ENCODE measurements at regions not wholly inside any gene's neighbourhood (a gene's known extent, or its start where the extent isn't known, plus 50 kb on each side); places are given as distances from the start of the nearest gene placed in this dataset.

GRCh38 chr3:135865085-135865484 is 100.4 kb upstream of the PPP2R3A start:
- H3K27me3 ChIP-seq (ENCODE audit: control insufficient read depth in 1 of 2, insufficient read depth in 2 of 2, low read length in 2 of 2), result no peaks in the 10 kb centered on the region
- H3K4me1 ChIP-seq (ENCODE audit: control insufficient read depth in 2 of 2, insufficient read depth in 2 of 2, low read length in 1 of 2), result no peaks in the 10 kb centered on the region
- no peaks in the 10 kb centered on the region for H3K9me3 ChIP-seq (ENCODE audit: control insufficient read depth in 2 of 2, insufficient read depth in 1 of 2, low read depth in 1 of 2, low read length in 1 of 2)
- H3K27ac ChIP-seq (ENCODE audit: low read depth in 2 of 2, low read length in 1 of 2), result no peak overlapping the region
- H3K4me3 ChIP-seq (ENCODE audit: low read depth in 1 of 2, low read length in 2 of 2), result no peak overlapping the region
- no peaks in the 10 kb centered on the region for H3K36me3 ChIP-seq (ENCODE audit: control insufficient read depth in 2 of 2, insufficient read depth in 2 of 2, low read length in 1 of 2)

GRCh38 chr3:135865553-135865952 is 100.0 kb upstream of the PPP2R3A start:
- Histone ChIP-seq H3K36me3 (ENCODE audit: control insufficient read depth in 2 of 2, insufficient read depth in 2 of 2, low read length in 1 of 2) (no peaks in the 10 kb centered on the region), H3K9me3 (ENCODE audit: control insufficient read depth in 2 of 2, insufficient read depth in 1 of 2, low read depth in 1 of 2, low read length in 1 of 2) (no peaks in the 10 kb centered on the region), H3K4me1 (ENCODE audit: control insufficient read depth in 2 of 2, insufficient read depth in 2 of 2, low read length in 1 of 2) (no peaks in the 10 kb centered on the region), H3K27ac (ENCODE audit: low read depth in 2 of 2, low read length in 1 of 2) (no peak overlapping the region), H3K4me3 (ENCODE audit: low read depth in 1 of 2, low read length in 2 of 2) (no peak overlapping the region), H3K27me3 (ENCODE audit: control insufficient read depth in 1 of 2, insufficient read depth in 2 of 2, low read length in 2 of 2) (no peaks in the 10 kb centered on the region)
- 85 to 86% methylated on average over 2 of the region's 2 CpGs for WGBS, 2 donors

DNA sequence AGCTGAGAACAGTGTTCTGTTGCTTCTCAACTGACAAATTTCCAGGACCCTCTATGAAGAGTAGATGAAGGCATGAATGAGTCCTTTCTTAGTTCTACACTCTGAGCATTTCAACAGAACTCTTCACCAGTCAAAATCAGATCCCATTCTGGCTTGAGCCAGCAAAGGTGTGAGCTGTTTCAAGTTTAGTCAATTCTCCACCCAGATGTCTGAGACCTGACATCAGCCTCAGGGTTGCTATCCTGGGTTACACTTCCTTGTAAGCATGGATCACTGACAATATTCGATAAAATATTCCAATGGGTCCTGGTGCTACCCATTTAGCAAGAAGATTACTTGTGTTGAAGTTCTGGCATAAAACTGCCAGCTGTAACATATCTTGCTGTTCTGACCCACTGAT is 97.6 kb upstream of the PPP2R3A start:
- no peaks in the 10 kb centered on the region for H3K27me3 ChIP-seq (ENCODE audit: control insufficient read depth in 1 of 2, insufficient read depth in 2 of 2, low read length in 2 of 2)
- H3K4me3 ChIP-seq (ENCODE audit: low read depth in 1 of 2, low read length in 2 of 2), result no peak overlapping the region
- H3K4me1 ChIP-seq (ENCODE audit: control insufficient read depth in 2 of 2, insufficient read depth in 2 of 2, low read length in 1 of 2), result no peaks in the 10 kb centered on the region
- 45 to 81% methylated on average over 1 of the region's 1 CpG for WGBS, 2 donors
- H3K9me3 ChIP-seq (ENCODE audit: control insufficient read depth in 2 of 2, insufficient read depth in 1 of 2, low read depth in 1 of 2, low read length in 1 of 2), result no peaks in the 10 kb centered on the region
- H3K27ac ChIP-seq (ENCODE audit: low read depth in 2 of 2, low read length in 1 of 2), result no peak overlapping the region
- no peaks in the 10 kb centered on the region for H3K36me3 ChIP-seq (ENCODE audit: control insufficient read depth in 2 of 2, insufficient read depth in 2 of 2, low read length in 1 of 2)

DNA sequence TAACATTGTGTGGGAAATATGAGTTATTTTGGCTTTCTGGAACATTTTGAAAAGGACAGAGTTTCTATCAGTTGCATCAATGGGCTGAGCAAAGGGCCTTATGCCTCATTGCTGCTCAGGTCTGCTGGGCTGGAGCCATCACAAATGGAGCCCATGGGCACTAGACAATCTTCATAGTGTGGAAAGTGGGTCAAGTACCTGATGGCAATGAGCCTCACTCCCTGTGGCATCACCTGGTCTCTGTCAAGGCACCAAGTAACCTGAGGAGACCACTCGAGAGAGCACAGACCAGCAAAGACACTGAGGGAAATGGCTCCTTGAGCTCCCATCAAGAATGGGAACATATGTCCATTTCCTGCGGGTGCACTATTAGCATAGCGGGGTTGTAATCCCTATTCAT is 96.7 kb upstream of the PPP2R3A start:
- H3K9me3 ChIP-seq (ENCODE audit: control insufficient read depth in 2 of 2, insufficient read depth in 1 of 2, low read depth in 1 of 2, low read length in 1 of 2), result no peaks in the 10 kb centered on the region
- H3K27me3 ChIP-seq (ENCODE audit: control insufficient read depth in 1 of 2, insufficient read depth in 2 of 2, low read length in 2 of 2), result no peaks in the 10 kb centered on the region
- no peak overlapping the region for H3K27ac ChIP-seq (ENCODE audit: low read depth in 2 of 2, low read length in 1 of 2)
- H3K4me1 ChIP-seq (ENCODE audit: control insufficient read depth in 2 of 2, insufficient read depth in 2 of 2, low read length in 1 of 2), result no peaks in the 10 kb centered on the region
- H3K4me3 ChIP-seq (ENCODE audit: low read depth in 1 of 2, low read length in 2 of 2), result no peak overlapping the region
- 87 to 91% methylated on average over 3 of the region's 3 CpGs for WGBS, 2 donors
- H3K36me3 ChIP-seq (ENCODE audit: control insufficient read depth in 2 of 2, insufficient read depth in 2 of 2, low read length in 1 of 2), result no peaks in the 10 kb centered on the region

DNA sequence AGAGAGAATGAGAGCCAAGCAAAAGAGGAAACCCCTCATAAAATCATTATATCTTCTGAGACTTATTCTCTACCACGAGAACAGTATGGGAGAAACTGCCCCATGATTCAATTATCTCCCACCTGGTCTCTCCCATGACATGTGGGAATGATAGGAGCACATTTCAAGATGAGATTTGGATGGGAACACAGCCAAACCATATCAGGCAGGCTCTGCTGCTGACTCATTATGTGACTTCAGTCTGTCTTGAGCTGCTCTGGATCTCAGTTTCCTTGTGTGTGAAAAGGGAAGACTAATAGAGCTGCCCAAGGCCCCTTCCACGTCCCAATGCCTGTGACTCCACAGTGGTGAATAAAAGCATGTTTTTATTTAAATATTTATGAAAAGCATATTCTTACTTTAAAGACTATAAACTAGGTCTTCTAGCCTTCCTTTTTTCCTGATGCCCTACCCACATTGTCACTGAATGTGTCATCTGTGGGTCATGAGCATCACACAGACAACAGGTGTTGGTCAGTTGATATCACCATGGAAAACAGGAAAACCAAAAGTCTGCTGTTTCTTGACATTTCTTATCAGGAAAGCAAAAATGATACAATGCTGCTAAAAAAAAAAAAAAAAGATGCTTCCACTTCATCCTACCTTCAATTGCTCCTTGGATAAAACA is 96.0 kb upstream of the PPP2R3A start:
- H3K4me1 ChIP-seq (ENCODE audit: control insufficient read depth in 2 of 2, insufficient read depth in 2 of 2, low read length in 1 of 2), result no peaks in the 10 kb centered on the region
- 72 to 77% methylated on average over 2 of the region's 2 CpGs for WGBS, 2 donors
- H3K36me3 ChIP-seq (ENCODE audit: control insufficient read depth in 2 of 2, insufficient read depth in 2 of 2, low read length in 1 of 2), result no peaks in the 10 kb centered on the region
- H3K4me3 ChIP-seq (ENCODE audit: low read depth in 1 of 2, low read length in 2 of 2), result no peak overlapping the region
- no peaks in the 10 kb centered on the region for H3K27me3 ChIP-seq (ENCODE audit: control insufficient read depth in 1 of 2, insufficient read depth in 2 of 2, low read length in 2 of 2)
- no peak overlapping the region for H3K27ac ChIP-seq (ENCODE audit: low read depth in 2 of 2, low read length in 1 of 2)
- H3K9me3 ChIP-seq (ENCODE audit: control insufficient read depth in 2 of 2, insufficient read depth in 1 of 2, low read depth in 1 of 2, low read length in 1 of 2), result no peaks in the 10 kb centered on the region

DNA sequence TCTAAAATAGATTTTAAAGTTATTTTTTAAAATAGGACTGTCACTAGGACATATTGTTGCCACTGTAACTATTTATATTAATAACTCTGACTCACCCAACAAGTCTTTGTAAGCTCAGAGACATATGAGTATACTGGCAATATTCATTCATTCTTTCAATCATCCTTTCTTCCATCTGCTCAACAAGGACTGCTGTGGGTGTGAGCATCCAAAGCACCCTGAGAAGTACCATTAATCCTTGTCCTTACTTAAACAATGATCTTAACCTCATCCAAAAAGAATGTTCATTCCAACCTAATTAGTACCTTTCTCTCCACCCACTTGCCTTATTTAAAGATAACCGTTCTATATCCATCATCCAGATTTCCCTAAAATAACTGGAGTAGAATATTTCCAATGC is 94.2 kb upstream of the PPP2R3A start:
- no peaks in the 10 kb centered on the region for H3K36me3 ChIP-seq (ENCODE audit: control insufficient read depth in 2 of 2, insufficient read depth in 2 of 2, low read length in 1 of 2)
- H3K9me3 ChIP-seq (ENCODE audit: control insufficient read depth in 2 of 2, insufficient read depth in 1 of 2, low read depth in 1 of 2, low read length in 1 of 2), result no peaks in the 10 kb centered on the region
- H3K4me1 ChIP-seq (ENCODE audit: control insufficient read depth in 2 of 2, insufficient read depth in 2 of 2, low read length in 1 of 2), result no peaks in the 10 kb centered on the region
- H3K4me3 ChIP-seq (ENCODE audit: low read depth in 1 of 2, low read length in 2 of 2), result no peak overlapping the region
- no peak overlapping the region for H3K27ac ChIP-seq (ENCODE audit: low read depth in 2 of 2, low read length in 1 of 2)
- WGBS, 2 donors, result 77 to 79% methylated on average over 1 of the region's 1 CpG
- no peaks in the 10 kb centered on the region for H3K27me3 ChIP-seq (ENCODE audit: control insufficient read depth in 1 of 2, insufficient read depth in 2 of 2, low read length in 2 of 2)

- peaks cover 0 to 2% of the 10 kb centered on the region in 2 donors for H3K9me3 ChIP-seq (ENCODE audit: control insufficient read depth in 2 of 2, insufficient read depth in 1 of 2, low read depth in 1 of 2, low read length in 1 of 2)
Observed at GRCh38 chr3:135874035-135874434, 91.5 kb upstream of the PPP2R3A start.

DNA sequence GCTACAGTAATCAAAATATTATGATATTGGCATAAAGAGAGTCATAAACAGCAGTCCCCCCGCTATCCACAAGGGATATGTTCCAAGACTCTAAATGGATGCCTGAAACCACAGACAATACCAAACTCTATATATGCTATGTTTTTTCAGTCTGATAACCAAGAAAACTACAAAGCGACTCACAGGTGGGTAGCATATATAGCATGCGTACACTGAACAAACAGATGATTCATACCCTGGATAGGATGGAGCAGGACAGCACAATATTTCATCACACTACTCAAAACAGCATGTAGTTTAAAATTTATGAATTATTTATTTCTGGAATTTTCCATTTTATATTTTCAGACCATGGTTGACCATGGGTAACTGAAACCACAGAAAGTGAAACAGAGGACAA is 87.0 kb upstream of the PPP2R3A start:
- H3K27ac ChIP-seq (ENCODE audit: low read depth in 2 of 2, low read length in 1 of 2), result no peak overlapping the region

More at GRCh38 chr3:135874035-135874434, 91.5 kb upstream of the PPP2R3A start:
- H3K27me3 ChIP-seq (ENCODE audit: control insufficient read depth in 1 of 2, insufficient read depth in 2 of 2, low read length in 2 of 2), result no peaks in the 10 kb centered on the region
- no peaks in the 10 kb centered on the region for H3K36me3 ChIP-seq (ENCODE audit: control insufficient read depth in 2 of 2, insufficient read depth in 2 of 2, low read length in 1 of 2)
- WGBS, 2 donors, result 73 to 82% methylated on average over 2 of the region's 2 CpGs
- H3K27ac ChIP-seq (ENCODE audit: low read depth in 2 of 2, low read length in 1 of 2), result no peak overlapping the region
- no peak overlapping the region for H3K4me3 ChIP-seq (ENCODE audit: low read depth in 1 of 2, low read length in 2 of 2)
- no peaks in the 10 kb centered on the region for H3K4me1 ChIP-seq (ENCODE audit: control insufficient read depth in 2 of 2, insufficient read depth in 2 of 2, low read length in 1 of 2)

DNA sequence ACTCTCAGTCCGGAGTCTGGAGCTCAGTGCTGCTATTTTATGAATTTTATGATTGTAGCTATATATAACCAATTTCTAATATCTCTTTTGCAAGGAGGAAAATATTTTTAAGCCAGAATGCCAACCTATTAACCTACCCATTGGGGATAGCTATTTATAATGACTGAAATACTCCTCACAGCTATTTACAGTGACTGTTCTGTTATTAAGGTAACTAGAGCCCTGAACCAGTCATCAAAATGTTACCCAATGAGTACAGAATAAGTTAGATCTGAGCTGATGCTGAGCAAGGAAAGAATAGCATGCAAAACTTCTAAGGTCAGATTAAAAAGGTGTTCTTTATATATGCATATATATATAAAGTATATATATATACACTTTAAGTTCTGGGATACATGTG is 79.6 kb upstream of the PPP2R3A start:
- H3K4me1 ChIP-seq (ENCODE audit: control insufficient read depth in 2 of 2, insufficient read depth in 2 of 2, low read length in 1 of 2), result no peaks in the 10 kb centered on the region
- H3K4me3 ChIP-seq (ENCODE audit: low read depth in 1 of 2, low read length in 2 of 2), result no peak overlapping the region
- no peak overlapping the region for H3K27ac ChIP-seq (ENCODE audit: low read depth in 2 of 2, low read length in 1 of 2)
- peaks cover 0 to 2% of the 10 kb centered on the region in 2 donors for H3K27me3 ChIP-seq (ENCODE audit: control insufficient read depth in 1 of 2, insufficient read depth in 2 of 2, low read length in 2 of 2)
- WGBS, 2 donors, result 79 to 85% methylated on average over 1 of the region's 1 CpG
- H3K9me3 ChIP-seq (ENCODE audit: control insufficient read depth in 2 of 2, insufficient read depth in 1 of 2, low read depth in 1 of 2, low read length in 1 of 2), result no peaks in the 10 kb centered on the region
- no peaks in the 10 kb centered on the region for H3K36me3 ChIP-seq (ENCODE audit: control insufficient read depth in 2 of 2, insufficient read depth in 2 of 2, low read length in 1 of 2)

More for the DNA sequence above, 87.0 kb upstream of the PPP2R3A start:
- Histone ChIP-seq H3K27me3 (ENCODE audit: control insufficient read depth in 1 of 2, insufficient read depth in 2 of 2, low read length in 2 of 2) (no peaks in the 10 kb centered on the region), H3K36me3 (ENCODE audit: control insufficient read depth in 2 of 2, insufficient read depth in 2 of 2, low read length in 1 of 2) (no peaks in the 10 kb centered on the region), H3K4me1 (ENCODE audit: control insufficient read depth in 2 of 2, insufficient read depth in 2 of 2, low read length in 1 of 2) (no peaks in the 10 kb centered on the region), H3K9me3 (ENCODE audit: control insufficient read depth in 2 of 2, insufficient read depth in 1 of 2, low read depth in 1 of 2, low read length in 1 of 2) (peaks cover 0 to 2% of the 10 kb centered on the region in 2 donors), H3K4me3 (ENCODE audit: low read depth in 1 of 2, low read length in 2 of 2) (no peak overlapping the region)
- 85 to 90% methylated on average over 3 of the region's 3 CpGs for WGBS, 2 donors

- no peaks in the 10 kb centered on the region for H3K36me3 ChIP-seq (ENCODE audit: control insufficient read depth in 2 of 2, insufficient read depth in 2 of 2, low read length in 1 of 2)
- peaks cover 0 to 2% of the 10 kb centered on the region in 2 donors for H3K27me3 ChIP-seq (ENCODE audit: control insufficient read depth in 1 of 2, insufficient read depth in 2 of 2, low read length in 2 of 2)
- no peaks in the 10 kb centered on the region for H3K4me1 ChIP-seq (ENCODE audit: control insufficient read depth in 2 of 2, insufficient read depth in 2 of 2, low read length in 1 of 2)
- H3K27ac ChIP-seq (ENCODE audit: low read depth in 2 of 2, low read length in 1 of 2), result no peak overlapping the region
- H3K9me3 ChIP-seq (ENCODE audit: control insufficient read depth in 2 of 2, insufficient read depth in 1 of 2, low read depth in 1 of 2, low read length in 1 of 2), result no peaks in the 10 kb centered on the region
- no peak overlapping the region for H3K4me3 ChIP-seq (ENCODE audit: low read depth in 1 of 2, low read length in 2 of 2)
- 55 to 72% methylated on average over 2 of the region's 2 CpGs for WGBS, 2 donors
Observed at GRCh38 chr3:135887220-135887619, 78.3 kb upstream of the PPP2R3A start.

Data from esophagus (tissue), 2 donors.